PC-3 (cell line): ENCODE measurements at regions not wholly inside any gene's neighbourhood (a gene's known extent, or its start where the extent isn't known, plus 50 kb on each side); places are given as distances from the start of the nearest gene placed in this dataset.

Source experiments
- EZH2phosphoT487 ChIP-seq: fragments of 300-600 bp; sonication (generic); IDR thresholded peaks from 2 replicates; pipeline ENCODE4 v1.6.1; 2018; ENCODE audit warnings: mild to moderate bottlenecking, antibody characterized with exemption, low read length, borderline replicate concordance
- TF ChIP-seq, protein P1 (sequence below): fragments of 300-600 bp; sonication (generic); conservative IDR thresholded peaks from 2 replicates; pipeline ENCODE4 v1.5.1; 2017; ENCODE audit warnings: antibody characterized with exemption, low read depth, mild to moderate bottlenecking, low read length

DNA sequence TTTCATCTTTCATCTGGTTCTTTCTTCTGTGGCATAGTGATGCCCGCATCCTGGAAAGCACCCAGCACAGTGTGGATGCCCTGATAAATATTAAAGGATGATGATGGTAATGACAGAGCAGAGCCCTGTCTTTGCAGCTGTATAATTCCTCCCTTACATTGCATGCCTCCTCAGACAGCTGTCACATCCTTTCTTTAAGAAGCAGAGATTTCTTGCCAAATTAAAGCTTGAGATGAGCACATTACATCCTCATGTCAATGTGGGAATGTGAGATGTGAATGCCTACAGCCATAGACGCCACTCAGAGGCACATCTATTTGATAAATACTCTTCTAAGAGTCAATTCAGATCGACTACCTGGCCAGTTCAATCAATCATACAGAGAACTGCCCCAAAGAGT, 642.0 kb downstream of the ZNF385D start:
- TF ChIP-seq, protein P1, sequence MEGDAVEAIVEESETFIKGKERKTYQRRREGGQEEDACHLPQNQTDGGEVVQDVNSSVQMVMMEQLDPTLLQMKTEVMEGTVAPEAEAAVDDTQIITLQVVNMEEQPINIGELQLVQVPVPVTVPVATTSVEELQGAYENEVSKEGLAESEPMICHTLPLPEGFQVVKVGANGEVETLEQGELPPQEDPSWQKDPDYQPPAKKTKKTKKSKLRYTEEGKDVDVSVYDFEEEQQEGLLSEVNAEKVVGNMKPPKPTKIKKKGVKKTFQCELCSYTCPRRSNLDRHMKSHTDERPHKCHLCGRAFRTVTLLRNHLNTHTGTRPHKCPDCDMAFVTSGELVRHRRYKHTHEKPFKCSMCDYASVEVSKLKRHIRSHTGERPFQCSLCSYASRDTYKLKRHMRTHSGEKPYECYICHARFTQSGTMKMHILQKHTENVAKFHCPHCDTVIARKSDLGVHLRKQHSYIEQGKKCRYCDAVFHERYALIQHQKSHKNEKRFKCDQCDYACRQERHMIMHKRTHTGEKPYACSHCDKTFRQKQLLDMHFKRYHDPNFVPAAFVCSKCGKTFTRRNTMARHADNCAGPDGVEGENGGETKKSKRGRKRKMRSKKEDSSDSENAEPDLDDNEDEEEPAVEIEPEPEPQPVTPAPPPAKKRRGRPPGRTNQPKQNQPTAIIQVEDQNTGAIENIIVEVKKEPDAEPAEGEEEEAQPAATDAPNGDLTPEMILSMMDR: no peak
- no peak for TF ChIP-seq EZH2phosphoT487
